DOHH2 (cell line): ENCODE measurements at regions not wholly inside any gene's neighbourhood (a gene's known extent, or its start where the extent isn't known, plus 50 kb on each side); places are given as distances from the start of the nearest gene placed in this dataset.

Source experiments
- H3F3A ChIP-seq: fragments of 200-600 bp; sonication (generic), shearing (Covaris generic); 2 replicates; pipeline ENCODE4 v1.6.0; 2016; ENCODE audit warnings: antibody characterized with exemption, mild to moderate bottlenecking; ENCODE audit not compliant: control insufficient read depth, insufficient read depth
- H3K27ac ChIP-seq: fragments of 200-600 bp; sonication (generic); 2 replicates; pipeline ENCODE4 v1.5.1; 2014; ENCODE audit warnings: low read depth, mild to moderate bottlenecking, low read length, moderate library complexity
- H3K27me3 ChIP-seq: fragments of 200-600 bp; sonication (generic); 2 replicates; pipeline ENCODE4 v1.6.1; 2014; ENCODE audit warnings: mild to moderate bottlenecking, low read length, mixed read lengths; ENCODE audit not compliant: control insufficient read depth
- H3K36me3 ChIP-seq: fragments of 200-600 bp; sonication (generic); 2 replicates; pipeline ENCODE4 v1.6.1; 2014; ENCODE audit warnings: mild to moderate bottlenecking, low read length, moderate library complexity, mixed read lengths; ENCODE audit not compliant: control insufficient read depth
- H3K4me1 ChIP-seq: fragments of 200-600 bp; sonication (generic); 2 replicates; pipeline ENCODE4 v1.6.1; 2014; ENCODE audit warnings: mild to moderate bottlenecking, low read length, mixed read lengths; ENCODE audit not compliant: control insufficient read depth
- H3K4me2 ChIP-seq: fragments of 200-600 bp; sonication (generic); 2 replicates; pipeline ENCODE4 v1.6.0; 2014; ENCODE audit warnings: mild to moderate bottlenecking, low read length, moderate library complexity
- H3K4me3 ChIP-seq: fragments of 200-600 bp; sonication (generic); 2 replicates; pipeline ENCODE4 v1.5.1; 2014; ENCODE audit warnings: mild to moderate bottlenecking, low read length, mixed read lengths
- H3K79me2 ChIP-seq: fragments of 200-600 bp; sonication (generic); 2 replicates; pipeline ENCODE4 v1.6.1; 2014; ENCODE audit warnings: mild to moderate bottlenecking, low read length, mixed read lengths; ENCODE audit not compliant: control insufficient read depth
- H3K9me2 ChIP-seq: fragments of 200-600 bp; sonication (generic); replicated peaks from 2 replicates; pipeline ENCODE4 v1.6.1; 2014; ENCODE audit warnings: mild to moderate bottlenecking, low read length, mixed read lengths; ENCODE audit not compliant: control insufficient read depth
- H3K9me3 ChIP-seq: fragments of 200-600 bp; sonication (generic); 2 replicates; pipeline ENCODE4 v1.6.1; 2014; ENCODE audit warnings: antibody characterized with exemption, low read length, mixed read lengths; ENCODE audit not compliant: control insufficient read depth, insufficient read depth
- H4K20me1 ChIP-seq: fragments of 200-600 bp; sonication (generic); 2 replicates; pipeline ENCODE4 v1.6.0; 2014; ENCODE audit warnings: low read depth, mild to moderate bottlenecking, antibody characterized with exemption, low read length, moderate library complexity; ENCODE audit not compliant: control insufficient read depth, insufficient read depth
- CTCF ChIP-seq: fragments of 200-600 bp; sonication (generic); IDR thresholded peaks from one replicate; pipeline ENCODE4 v1.5.1; 2014; ENCODE audit warnings: antibody characterized with exemption, mild to moderate bottlenecking, low read depth, low read length; ENCODE audit not compliant: poor library complexity, severe bottlenecking
- EZH2phosphoT487 ChIP-seq: fragments of 200-600 bp; sonication (generic); IDR thresholded peaks from 2 replicates; pipeline ENCODE4 v1.6.1; 2017; ENCODE audit warnings: borderline replicate concordance, mild to moderate bottlenecking, antibody characterized with exemption, low read length, moderate library complexity, mixed read lengths

- peaks cover 4% of the 10 kb centered on the region; the same call in 1 of the 2 replicates for H3K27me3 ChIP-seq
- H3K4me1 ChIP-seq = no peaks in the 10 kb centered on the region
- H3K4me2 ChIP-seq = no peak overlapping the region
- no peaks in the 10 kb centered on the region for H3F3A ChIP-seq
- H3K4me3 ChIP-seq = no peak overlapping the region
- no peak for TF ChIP-seq EZH2phosphoT487
- no peak for TF ChIP-seq CTCF
- H3K36me3 ChIP-seq = no peaks in the 10 kb centered on the region
- no peaks in the 10 kb centered on the region for H3K9me3 ChIP-seq
- no peaks in the 10 kb centered on the region for H4K20me1 ChIP-seq
- H3K9me2 ChIP-seq = no peaks in the 10 kb centered on the region
- H3K27ac ChIP-seq = no peak overlapping the region
- H3K79me2 ChIP-seq = no peaks in the 10 kb centered on the region
Measured at GRCh38 chr6:6995328-6995727, 112.4 kb upstream of the RREB1 start.

- Histone ChIP-seq H3K9me3 (no peaks in the 10 kb centered on the region), H3F3A (no peaks in the 10 kb centered on the region), H3K4me2 (no peak overlapping the region), H3K4me1 (no peaks in the 10 kb centered on the region), H3K4me3 (no peak overlapping the region), H3K27me3 (peaks cover 4% of the 10 kb centered on the region; the same call in 1 of the 2 replicates), H3K9me2 (no peaks in the 10 kb centered on the region), H3K79me2 (no peaks in the 10 kb centered on the region), H4K20me1 (no peaks in the 10 kb centered on the region), H3K36me3 (no peaks in the 10 kb centered on the region), H3K27ac (no peak overlapping the region)
- TF ChIP-seq EZH2phosphoT487 (no peak), CTCF (no peak)
Measured at GRCh38 chr6:6996124-6996523, 111.6 kb upstream of the RREB1 start.

GRCh38 chr6:6997263-6998193, 110.2 kb upstream of the RREB1 start:
- H3K36me3 ChIP-seq = no peaks in the 10 kb centered on the region
- no peak for TF ChIP-seq CTCF
- no peak for TF ChIP-seq EZH2phosphoT487
- no peaks in the 10 kb centered on the region for H3F3A ChIP-seq
- no peaks in the 10 kb centered on the region for H4K20me1 ChIP-seq
- no peaks in the 10 kb centered on the region for H3K9me2 ChIP-seq
- H3K27me3 ChIP-seq = peaks cover 4% of the 10 kb centered on the region; the same call in 1 of the 2 replicates
- H3K27ac ChIP-seq = no peak overlapping the region
- no peaks in the 10 kb centered on the region for H3K79me2 ChIP-seq
- no peaks in the 10 kb centered on the region for H3K9me3 ChIP-seq
- H3K4me2 ChIP-seq = no peak overlapping the region
- H3K4me1 ChIP-seq = no peaks in the 10 kb centered on the region
- no peak overlapping the region for H3K4me3 ChIP-seq
